Endothelial cell of umbilical vein (primary cell): ENCODE measurements at regions not wholly inside any gene's neighbourhood (a gene's known extent, or its start where the extent isn't known, plus 50 kb on each side); places are given as distances from the start of the nearest gene placed in this dataset.

ENCODE experiments used
- BruUV-seq: library from RNA; stranded (reverse); fragments of 400-500 nt; replicated peaks from 2 replicates; lab custom pipeline; 2021; lab: Mats Ljungman, UMichigan
- CTCF ChIA-PET: fragments of 300-600, 350-600 bp; sonication (Branson Sonifier 250); formaldehyde crosslinking; loops from one replicate; lab custom pipeline; 2021; ENCODE audit warnings: antibody characterized with exemption, inconsistent platforms; lab: Charles Lee
- POLR2A ChIA-PET: fragments of 300-600, 350-600 bp; sonication (Branson Sonifier 250); formaldehyde crosslinking; loops from one replicate; lab custom pipeline; 2021; ENCODE audit warnings: antibody characterized with exemption, inconsistent platforms; lab: Charles Lee
- DNase-seq: peaks from one replicate; pipeline ENCODE4 v3.0.0-alpha.2; 2011; ENCODE audit warnings: low read depth, low spot score
- FAIRE-seq: peaks from 2 replicates; lab custom pipeline; 2011; peaks lifted over from hg19 to GRCh38; lab: Jason Lieb, UNC
- H2AFZ ChIP-seq: 2 replicates; pipeline ENCODE4 v1.6.0; 2012; ENCODE audit warnings: low read depth, low read length, control low read depth, inconsistent platforms
- H3K27ac ChIP-seq: 2 replicates; pipeline ENCODE4 v1.5.1; 2011; ENCODE audit warnings: low read depth, mild to moderate bottlenecking, control low read depth, low read length, moderate library complexity; ENCODE audit not compliant: insufficient read depth
- H3K27me3 ChIP-seq, 2 experiments: 2 replicates each; pipeline versions ENCODE4 v1.6.0 to v1.6.1; 2011; ENCODE audit warnings: low read length in 2 of 2, mixed read lengths in 1 of 2; ENCODE audit not compliant: control insufficient read depth in 2 of 2, insufficient read depth in 2 of 2
- H3K36me3 ChIP-seq, 2 experiments: 2 replicates in 1 of 2; 3 replicates in 1 of 2; pipeline ENCODE4 v1.5.1; 2011; ENCODE audit warnings: low read length in 2 of 2, mild to moderate bottlenecking in 1 of 2, moderate library complexity in 1 of 2; ENCODE audit not compliant: control insufficient read depth in 2 of 2, insufficient read depth in 2 of 2; ENCODE audit errors: extremely low read depth in 1 of 2
- H3K4me1 ChIP-seq: 3 replicates; pipeline ENCODE4 v1.5.1; 2011; ENCODE audit warnings: mild to moderate bottlenecking, low read length; ENCODE audit not compliant: control insufficient read depth, insufficient read depth; ENCODE audit errors: extremely low read depth
- H3K4me2 ChIP-seq: 2 replicates; pipeline ENCODE4 v1.6.1; 2011; ENCODE audit warnings: low read length, control low read depth, mixed read lengths; ENCODE audit not compliant: insufficient read depth
- H3K4me3 ChIP-seq, 3 experiments: fragments of 200-600 bp in 1 of 3; sonication (generic), shearing (Covaris generic) in 1 of 3; replicated peaks in 1 of 3; 2 replicates each; pipeline ENCODE4 v1.5.1; 2011 to 2016; ENCODE audit warnings: control low read depth in 3 of 3, low read length in 3 of 3, mild to moderate bottlenecking in 2 of 3, inconsistent platforms in 1 of 3, low read depth in 1 of 3, moderate library complexity in 1 of 3; ENCODE audit not compliant: insufficient read depth in 1 of 3
- H3K79me2 ChIP-seq: 2 replicates; pipeline ENCODE4 v1.6.0; 2012; ENCODE audit warnings: low read length, inconsistent platforms; ENCODE audit not compliant: control insufficient read depth, insufficient read depth
- H3K9ac ChIP-seq: replicated peaks from 2 replicates; pipeline ENCODE3; 2011; ENCODE audit warnings: low read length, control low read depth; ENCODE audit not compliant: insufficient read depth; ENCODE audit errors: extremely low read depth
- H3K9me1 ChIP-seq: replicated peaks from 3 replicates; pipeline ENCODE4 v1.6.0; 2011; ENCODE audit warnings: mild to moderate bottlenecking, low read length; ENCODE audit not compliant: control insufficient read depth, insufficient read depth; ENCODE audit errors: extremely low read depth
- H3K9me3 ChIP-seq: replicated peaks from 2 replicates; pipeline ENCODE4 v1.5.1; 2012; ENCODE audit warnings: low read length, inconsistent platforms; ENCODE audit not compliant: control insufficient read depth, insufficient read depth
- H4K20me1 ChIP-seq: replicated peaks from 2 replicates; pipeline ENCODE3; 2011; ENCODE audit warnings: mild to moderate bottlenecking, low read length; ENCODE audit not compliant: control insufficient read depth, insufficient read depth; ENCODE audit errors: extremely low read depth
- CTCF ChIP-seq, 2 donors: IDR thresholded peaks; 1 replicate in 1 of 2; 2 replicates in 1 of 2; pipeline ENCODE4 v1.5.1; 2011; ENCODE audit warnings: low read length in 2 of 2, mild to moderate bottlenecking in 2 of 2, moderate library complexity in 2 of 2, control low read depth in 1 of 2, inconsistent platforms in 1 of 2, low read depth in 1 of 2; ENCODE audit not compliant: insufficient read depth in 1 of 2; ENCODE audit errors: extremely low read depth in 1 of 2
- EZH2 ChIP-seq: IDR thresholded peaks from 2 replicates; pipeline ENCODE4 v1.6.1; 2012; ENCODE audit warnings: borderline replicate concordance, low read depth, mild to moderate bottlenecking, moderate library complexity, low read length, inconsistent platforms; ENCODE audit not compliant: severe bottlenecking
- FOS ChIP-seq: IDR thresholded peaks from 2 replicates; pipeline ENCODE4 v1.6.1; 2011; ENCODE audit warnings: mild to moderate bottlenecking, low read length, moderate library complexity, borderline replicate concordance; ENCODE audit not compliant: insufficient read depth
- GATA2 ChIP-seq: IDR thresholded peaks from 2 replicates; pipeline ENCODE4 v1.7.0; 2011; ENCODE audit warnings: low read depth, mild to moderate bottlenecking, moderate library complexity, mixed read lengths, low read length; ENCODE audit not compliant: insufficient read length, insufficient read depth
- JUN ChIP-seq: IDR thresholded peaks from 2 replicates; pipeline ENCODE4 v1.6.1; 2011; ENCODE audit warnings: borderline replicate concordance, low read depth; ENCODE audit not compliant: insufficient read length, insufficient read depth
- MAX ChIP-seq: IDR thresholded peaks from 2 replicates; pipeline ENCODE4 v1.6.1; 2011; ENCODE audit not compliant: insufficient read depth, insufficient read length
- MYC ChIP-seq: IDR thresholded peaks from one replicate; pipeline ENCODE4 v1.6.1; 2011; ENCODE audit warnings: mild to moderate bottlenecking, low read depth, low read length
- POLR2A ChIP-seq: IDR thresholded peaks from 2 replicates; pipeline ENCODE4 v1.6.1; 2012; ENCODE audit warnings: low read depth, mild to moderate bottlenecking, control low read depth, low read length
- POLR2AphosphoS5 ChIP-seq: IDR thresholded peaks from 2 replicates; pipeline ENCODE4 v1.6.1; 2012; ENCODE audit warnings: low read depth, mild to moderate bottlenecking, control low read depth, low read length, moderate library complexity; ENCODE audit not compliant: insufficient read depth
- dilution Hi-C: fragments of 300-500 bp; cut with MboI; formaldehyde crosslinking; loops from one replicate; pipeline ENCODE4 v1.15.0; 2019; ENCODE audit warnings: low sequenced_read_pairs; ENCODE audit not compliant: extremely low pct_ligation_motif_present
- intact Hi-C: fragments of 100-400 bp; cut with micrococcal nuclease; formaldehyde crosslinking; loops from one replicate; pipeline ENCODE4 v1.10.0; 2022

GRCh38 chr4:13908455-13908854 is 280.9 kb upstream of the BOD1L1 start:
- H3K9me3 ChIP-seq = no peaks in the 10 kb centered on the region
- no peak overlapping the region for H3K27ac ChIP-seq
- no peaks in the 10 kb centered on the region for H4K20me1 ChIP-seq
- DNase-seq (no peak), FAIRE-seq (no peak)
- no peak overlapping the region for H3K9ac ChIP-seq
- BruUV-seq = no TSS peak
- H3K79me2 ChIP-seq = no peaks in the 10 kb centered on the region
- no peak overlapping the region for H3K4me2 ChIP-seq
- dilution Hi-C loops (no loop called here), intact Hi-C loops (no loop called here)
- CTCF ChIA-PET = no interaction called here
- POLR2A ChIA-PET = no interaction called here
- no peaks in the 10 kb centered on the region for H3K27me3 ChIP-seq
- H2AFZ ChIP-seq = no peak overlapping the region
- no peaks in the 10 kb centered on the region for H3K36me3 ChIP-seq
- H3K4me3 ChIP-seq = no peak overlapping the region
- H3K9me1 ChIP-seq = no peaks in the 10 kb centered on the region
- TF ChIP-seq GATA2 (no peak), POLR2A (no peak), POLR2AphosphoS5 (no peak), FOS (no peak), JUN (no peak), MAX (no peak), MYC (no peak), EZH2 (no peak), CTCF (IDR thresholded peaks at IDR 0.05; ENCODE audit: extremely low read depth in 1 of 2, insufficient read depth in 1 of 2, low read depth in 1 of 2, low read length in 2 of 2) (no peak)
- H3K4me1 ChIP-seq = peaks cover 16% of the 10 kb centered on the region
